HG02870 (cell line): ENCODE measurements at regions not wholly inside any gene's neighbourhood (a gene's known extent, or its start where the extent isn't known, plus 50 kb on each side); places are given as distances from the start of the nearest gene placed in this dataset.
"Not testable (repeated sequence)": the region's sequence is repeated elsewhere in the genome, so short reads cannot be mapped to it uniquely, and the experiment has no call there.

ENCODE experiments used
- ATAC-seq: cut with Tn5 transposase; IDR thresholded peaks from one replicate; pipeline ENCODE4 v1.9.1; 2021; ENCODE audit warnings: mild to moderate bottlenecking, moderate library complexity; ENCODE audit not compliant: unreplicated experiment

- ATAC-seq: no peak
These were observed 359.5 kb upstream of the FAM98A start for GRCh38 chr2:33958591-33958990.

GRCh38 chr2:33949371-33949770 is 350.3 kb upstream of the FAM98A start:
- ATAC-seq: no peak

- no peak for ATAC-seq
These were observed 347.1 kb upstream of the FAM98A start for GRCh38 chr2:33946193-33946592.

- ATAC-seq: no peak
These were observed 334.1 kb upstream of the FAM98A start for GRCh38 chr2:33933203-33933602.

GRCh38 chr2:33931164-33931563 is 332.1 kb upstream of the FAM98A start:
- ATAC-seq: no peak

- peak; percentile 92 for ATAC-seq
These were observed 330.4 kb upstream of the FAM98A start for GRCh38 chr2:33929467-33929866.

- no peak for ATAC-seq
These were observed 328.7 kb upstream of the FAM98A start for GRCh38 chr2:33927756-33928155.

- no peak for ATAC-seq
These were observed 326.2 kb upstream of the FAM98A start for GRCh38 chr2:33925311-33925710.

- ATAC-seq: no peak
These were observed 325.6 kb upstream of the FAM98A start for GRCh38 chr2:33924586-33925169.

GRCh38 chr2:33917252-33917651 is 318.2 kb upstream of the FAM98A start:
- no peak for ATAC-seq

- no peak for ATAC-seq
These were observed 314.0 kb upstream of the FAM98A start for GRCh38 chr2:33913071-33913616.

GRCh38 chr2:33911327-33911726 is 312.2 kb upstream of the FAM98A start:
- no peak for ATAC-seq

- no peak for ATAC-seq
These were observed 311.0 kb upstream of the FAM98A start for GRCh38 chr2:33909945-33910695.

- ATAC-seq: no peak
These were observed 308.8 kb upstream of the FAM98A start for GRCh38 chr2:33907866-33908265.

GRCh38 chr2:33906129-33906528 is 307.0 kb upstream of the FAM98A start:
- ATAC-seq: not testable (repeated sequence)

GRCh38 chr2:33904801-33905200 is 305.7 kb upstream of the FAM98A start:
- ATAC-seq: no peak

GRCh38 chr2:33903701-33904100 is 304.6 kb upstream of the FAM98A start:
- no peak for ATAC-seq

GRCh38 chr2:33903215-33903614 is 304.1 kb upstream of the FAM98A start:
- no peak for ATAC-seq

- ATAC-seq: no peak
These were observed 301.5 kb upstream of the FAM98A start for GRCh38 chr2:33900610-33901009.

- ATAC-seq: no peak
These were observed 298.6 kb upstream of the FAM98A start for GRCh38 chr2:33897741-33898140.

- ATAC-seq: no peak
These were observed 294.7 kb upstream of the FAM98A start for GRCh38 chr2:33893824-33894223.

GRCh38 chr2:33891616-33892015 is 292.5 kb upstream of the FAM98A start:
- ATAC-seq: no peak
